ENCODE measurements at regions not wholly inside any gene's neighbourhood (a gene's known extent, or its start where the extent isn't known, plus 50 kb on each side); places are given as distances from the start of the nearest gene placed in this dataset.

DNA sequence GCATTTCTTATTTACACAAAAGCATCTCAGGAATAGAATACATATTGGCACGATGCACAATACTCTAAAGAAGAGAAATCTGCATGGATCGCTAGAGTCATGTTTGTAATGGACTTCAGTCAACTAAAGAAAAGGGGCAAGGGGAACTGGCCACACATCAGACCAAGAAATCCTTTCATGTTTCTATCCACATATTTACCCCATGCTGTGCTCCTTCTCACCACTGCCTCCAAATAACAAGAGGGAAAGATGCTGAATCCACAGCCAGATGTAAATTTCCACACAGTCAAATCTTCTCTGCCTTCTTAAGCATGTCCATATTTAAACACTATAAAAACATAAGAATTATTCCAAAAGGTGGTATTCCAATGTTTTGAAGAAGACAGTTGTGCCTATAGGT lies 67.6 kb downstream of the COX18 start:
- no peak for DNase-seq
- CTCF ChIA-PET: no interaction called here
- POLR2A ChIA-PET: no interaction called here
- intact Hi-C loops (cut with micrococcal nuclease): no loop called here
- no peaks in the 10 kb centered on the region for H3K9me3 Mint-ChIP-seq
- peaks cover 8% of the 10 kb centered on the region for H3K27me3 Mint-ChIP-seq
- no peaks in the 10 kb centered on the region for H3K4me1 Mint-ChIP-seq (ENCODE audit: low read depth)
- H3K4me3 Mint-ChIP-seq: no peak overlapping the region
- H3K36me3 Mint-ChIP-seq: no peaks in the 10 kb centered on the region
- H3K27ac Mint-ChIP-seq: no peak overlapping the region

DNA sequence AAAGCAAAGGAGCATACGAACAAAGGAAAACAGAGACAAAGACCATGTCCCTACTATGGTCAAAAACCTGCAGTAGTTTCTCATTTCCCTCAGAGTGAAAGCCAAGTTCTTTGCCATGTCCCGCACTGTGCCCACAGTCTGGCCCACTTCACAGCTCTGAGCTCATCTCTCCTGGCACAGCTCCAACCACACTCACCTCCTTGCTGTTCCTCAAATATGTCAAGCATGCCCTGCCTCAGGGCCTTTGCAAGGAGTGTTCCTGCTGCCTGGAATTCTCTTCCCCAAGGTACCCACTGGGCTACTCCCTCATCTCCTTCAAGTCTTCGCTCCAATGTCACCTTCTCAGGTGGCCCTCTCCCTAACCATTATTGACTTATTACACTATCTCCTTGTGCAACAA lies 72.1 kb downstream of the COX18 start:
- DNase-seq: no peak
- Mint-ChIP-seq H3K4me1 (ENCODE audit: low read depth) (no peaks in the 10 kb centered on the region), H3K27ac (no peak overlapping the region), H3K4me3 (no peak overlapping the region), H3K36me3 (no peaks in the 10 kb centered on the region), H3K9me3 (no peaks in the 10 kb centered on the region), H3K27me3 (peaks cover 2% of the 10 kb centered on the region)
- intact Hi-C loops (cut with micrococcal nuclease): no loop called here
- ChIA-PET POLR2A (no interaction called here), CTCF (no interaction called here)

DNA sequence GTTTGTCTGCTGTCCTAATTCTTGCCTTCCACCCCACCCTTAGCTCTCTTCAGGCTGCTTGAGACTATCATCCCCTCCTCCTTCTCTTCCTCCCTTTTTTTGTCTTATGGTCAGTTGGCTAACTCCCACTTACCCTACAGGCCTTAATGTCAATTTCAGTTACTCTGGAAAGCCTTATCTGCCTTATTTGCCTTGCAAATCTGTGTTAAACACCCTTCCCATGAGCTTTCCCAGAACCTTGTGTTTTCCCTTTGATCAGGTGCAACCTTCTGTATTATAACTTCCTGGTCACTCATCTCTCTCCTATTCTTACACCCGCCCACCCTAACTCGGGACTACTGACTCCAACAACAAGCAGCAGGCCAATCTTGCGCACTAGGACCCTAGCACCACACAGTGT lies 74.8 kb downstream of the COX18 start:
- no peaks in the 10 kb centered on the region for H3K27me3 Mint-ChIP-seq
- no peak for DNase-seq
- no peaks in the 10 kb centered on the region for H3K36me3 Mint-ChIP-seq
- H3K9me3 Mint-ChIP-seq: no peaks in the 10 kb centered on the region
- POLR2A ChIA-PET: no interaction called here
- intact Hi-C loops (cut with micrococcal nuclease): no loop called here
- CTCF ChIA-PET: no interaction called here
- H3K4me1 Mint-ChIP-seq (ENCODE audit: low read depth): no peaks in the 10 kb centered on the region
- H3K27ac Mint-ChIP-seq: no peak overlapping the region
- H3K4me3 Mint-ChIP-seq: no peak overlapping the region

DNA sequence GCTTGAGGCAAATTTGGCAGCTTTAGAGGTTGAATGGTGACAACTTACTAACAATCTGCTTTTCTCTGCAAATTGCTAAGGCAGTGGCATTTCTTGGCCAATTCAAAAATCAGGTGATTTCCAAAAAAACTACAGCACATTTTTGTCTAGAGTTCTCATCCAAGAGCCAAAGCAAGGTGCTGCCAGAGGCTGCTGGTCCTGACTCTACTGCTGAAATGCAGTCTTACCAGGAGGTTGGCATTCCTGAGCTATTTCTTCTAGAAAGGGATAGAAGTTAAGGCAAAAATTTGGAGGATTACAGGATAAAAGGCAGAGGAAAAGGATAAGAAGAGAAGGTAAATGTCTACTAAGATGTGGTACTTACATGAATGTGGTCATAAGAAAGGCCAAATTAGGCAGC lies 75.6 kb downstream of the COX18 start:
- no peaks in the 10 kb centered on the region for H3K36me3 Mint-ChIP-seq
- POLR2A ChIA-PET: no interaction called here
- CTCF ChIA-PET: no interaction called here
- H3K27me3 Mint-ChIP-seq: no peaks in the 10 kb centered on the region
- intact Hi-C loops (cut with micrococcal nuclease): no loop called here
- H3K4me3 Mint-ChIP-seq: no peak overlapping the region
- H3K9me3 Mint-ChIP-seq: no peaks in the 10 kb centered on the region
- no peaks in the 10 kb centered on the region for H3K4me1 Mint-ChIP-seq (ENCODE audit: low read depth)
- no peak overlapping the region for H3K27ac Mint-ChIP-seq
- DNase-seq: no peak

DNA sequence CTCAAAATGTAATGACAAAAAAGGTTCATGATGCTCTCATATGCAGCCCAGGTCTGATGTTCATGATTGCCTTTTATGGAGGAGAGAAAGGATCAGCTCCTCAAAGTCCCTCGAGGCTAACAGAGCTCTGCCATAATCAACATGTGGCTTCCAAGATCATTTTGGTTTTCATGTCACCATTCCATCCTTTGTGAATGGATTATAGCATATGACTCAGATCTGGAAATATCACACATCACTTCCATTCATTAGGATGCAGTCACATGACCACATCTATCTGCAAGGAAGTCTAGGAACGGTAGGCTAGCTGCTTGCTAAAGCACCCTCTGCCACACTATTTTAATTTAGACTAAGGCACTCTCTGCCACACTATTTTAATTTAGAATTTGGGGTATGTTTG lies 77.6 kb downstream of the COX18 start:
- CTCF ChIA-PET: interaction anchor here (0.6 kb wide), 1 partner anchor 176 kb away, joined by 3 read pairs; no protein-coding TSS in a partner anchor
- Mint-ChIP-seq H3K4me1 (ENCODE audit: low read depth) (no peaks in the 10 kb centered on the region), H3K36me3 (no peaks in the 10 kb centered on the region), H3K4me3 (no peak overlapping the region), H3K27ac (no peak overlapping the region), H3K27me3 (no peaks in the 10 kb centered on the region), H3K9me3 (no peaks in the 10 kb centered on the region)
- intact Hi-C loops (cut with micrococcal nuclease): no loop called here
- POLR2A ChIA-PET: no interaction called here
- DNase-seq: no peak

DNA sequence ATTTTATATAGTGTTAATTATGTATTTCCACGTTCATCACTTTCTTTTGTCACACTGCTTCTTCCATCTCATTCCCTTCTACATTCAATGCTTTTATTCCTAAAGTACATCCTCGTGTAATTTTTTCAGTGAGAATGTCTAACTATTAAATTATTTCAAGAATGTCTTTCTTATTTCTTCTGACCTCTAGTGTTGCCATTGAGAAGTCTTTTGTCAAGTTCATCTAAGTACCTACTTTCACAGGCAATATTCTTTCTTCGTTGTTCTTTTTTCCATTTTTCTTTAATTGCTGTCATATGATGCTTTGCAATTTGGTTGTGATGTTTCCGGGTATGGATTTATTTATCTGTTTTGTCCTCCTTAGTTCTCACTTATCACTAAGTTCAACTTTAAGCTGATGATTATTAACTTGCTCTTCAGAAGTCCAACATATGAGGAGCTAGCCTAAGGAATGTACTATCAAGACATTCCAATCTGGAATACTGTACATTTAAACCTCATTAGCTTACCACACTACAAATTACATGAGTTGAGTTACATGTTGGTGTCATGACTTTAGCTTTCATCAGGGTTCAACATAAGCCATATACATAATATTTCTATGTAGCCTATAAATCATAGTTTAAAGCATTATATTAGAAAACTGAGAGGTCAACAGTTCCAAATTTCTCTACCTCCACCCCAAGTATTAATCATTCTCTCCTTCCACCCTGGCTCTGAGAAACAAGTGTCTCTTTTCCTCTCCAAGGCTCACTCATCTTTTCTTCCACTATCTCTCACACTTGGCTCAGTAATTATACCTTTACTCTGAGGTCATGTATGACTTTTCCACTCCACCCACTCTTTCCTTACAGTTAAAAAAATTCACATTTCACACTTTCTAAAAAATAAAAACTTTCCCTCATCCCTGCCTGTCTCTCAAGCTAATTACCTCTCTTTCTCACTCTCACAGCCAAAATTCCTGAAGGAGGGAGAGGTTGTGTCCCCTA lies 81.5 kb downstream of the COX18 start:
- Mint-ChIP-seq H3K4me3 (no peak overlapping the region), H3K27me3 (no peaks in the 10 kb centered on the region), H3K27ac (no peak overlapping the region), H3K9me3 (no peaks in the 10 kb centered on the region), H3K4me1 (ENCODE audit: low read depth) (peaks cover 9% of the 10 kb centered on the region), H3K36me3 (no peaks in the 10 kb centered on the region)
- CTCF ChIA-PET: interaction anchor here (1.1 kb wide), 1 partner anchor 33 kb away, joined by 3 read pairs; no protein-coding TSS in a partner anchor
- DNase-seq: no peak
- intact Hi-C loops (cut with micrococcal nuclease): no loop called here
- POLR2A ChIA-PET: no interaction called here

DNA sequence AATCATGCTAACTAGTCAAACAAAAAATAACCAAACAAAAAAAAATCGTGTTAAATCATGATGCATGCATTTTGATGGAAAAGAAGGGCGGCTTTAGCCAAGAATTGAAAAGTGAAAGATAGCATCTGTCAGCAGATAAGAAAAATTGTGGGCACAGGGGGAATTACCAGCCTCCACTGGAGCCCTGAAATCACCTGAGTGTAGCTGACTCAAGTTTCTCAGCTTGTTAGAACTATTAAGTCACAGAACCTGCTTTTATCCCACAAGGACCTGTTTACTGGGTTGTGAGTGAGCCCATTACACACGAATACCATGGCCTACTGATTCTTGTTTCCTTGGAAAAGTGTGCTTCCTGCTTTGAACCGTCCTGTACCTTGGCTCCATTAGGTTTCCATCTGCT lies 85.2 kb downstream of the COX18 start:
- DNase-seq: peak; percentile 10
- intact Hi-C loops (cut with micrococcal nuclease): no loop called here
- POLR2A ChIA-PET: no interaction called here

DNA sequence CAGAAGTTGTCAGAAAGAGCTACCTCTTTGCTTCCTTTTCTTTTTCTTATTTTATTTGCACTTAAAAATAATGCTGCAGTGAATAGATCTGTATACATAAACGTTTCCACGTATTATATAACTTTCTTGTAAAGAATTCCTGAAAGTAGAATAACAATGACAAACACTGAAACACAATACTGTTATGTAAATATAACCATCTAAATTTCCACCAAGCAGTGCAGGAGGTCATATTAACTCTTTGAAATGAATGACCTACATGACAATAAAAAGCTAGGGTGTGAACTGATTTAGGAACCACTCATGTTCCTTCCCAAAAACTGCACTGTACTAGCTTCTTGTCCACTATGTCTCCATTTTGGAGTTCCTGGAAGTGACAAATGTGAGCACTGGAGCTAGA lies 85.8 kb downstream of the COX18 start:
- Mint-ChIP-seq H3K36me3 (no peaks in the 10 kb centered on the region), H3K27me3 (peaks cover 2% of the 10 kb centered on the region), H3K9me3 (no peaks in the 10 kb centered on the region), H3K4me1 (ENCODE audit: low read depth) (peaks cover 9% of the 10 kb centered on the region), H3K4me3 (no peak overlapping the region), H3K27ac (no peak overlapping the region)
- ChIA-PET CTCF (no interaction called here), POLR2A (no interaction called here)
- intact Hi-C loops (cut with micrococcal nuclease): no loop called here
- no peak for DNase-seq

More for the DNA sequence above, 85.2 kb downstream of the COX18 start:
- Mint-ChIP-seq H3K27ac (no peak overlapping the region), H3K4me1 (ENCODE audit: low read depth) (peaks cover 9% of the 10 kb centered on the region), H3K27me3 (peaks cover 2% of the 10 kb centered on the region), H3K4me3 (no peak overlapping the region), H3K9me3 (no peaks in the 10 kb centered on the region), H3K36me3 (no peaks in the 10 kb centered on the region)
- CTCF ChIA-PET: interaction anchor here (0.6 kb wide), 1 partner anchor 10 kb away, joined by 3 read pairs; no protein-coding TSS in a partner anchor

DNA sequence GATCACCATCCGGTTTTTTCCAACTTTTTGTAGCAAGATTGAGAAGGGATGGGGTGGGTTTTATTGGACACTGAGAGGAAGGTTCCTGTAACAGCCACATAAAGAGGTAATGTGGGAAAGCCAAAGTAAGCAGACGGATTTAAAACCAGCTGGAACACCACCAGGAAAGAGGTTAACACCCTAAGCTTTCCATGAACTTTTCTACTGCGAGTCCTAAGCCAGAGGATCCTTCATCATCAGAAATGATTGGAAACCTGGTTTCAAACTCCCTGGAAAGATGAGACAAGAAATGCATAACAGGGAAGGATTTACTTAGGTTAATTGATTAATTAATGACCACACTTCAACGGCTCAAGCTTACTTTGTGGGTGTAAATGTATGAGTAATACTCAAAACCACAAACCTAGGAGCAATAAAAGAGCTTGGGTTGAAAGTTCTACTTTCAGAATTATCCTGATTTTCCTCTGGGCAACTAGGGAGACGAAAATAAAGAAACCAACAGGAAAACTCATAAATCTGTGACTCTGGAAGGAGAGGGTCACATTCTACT lies 91.5 kb downstream of the COX18 start:
- DNase-seq: no peak
- Mint-ChIP-seq H3K27me3 (peaks cover 11% of the 10 kb centered on the region), H3K36me3 (no peaks in the 10 kb centered on the region), H3K9me3 (no peaks in the 10 kb centered on the region), H3K4me1 (ENCODE audit: low read depth) (peaks cover 3% of the 10 kb centered on the region), H3K27ac (no peak overlapping the region), H3K4me3 (no peak overlapping the region)
- CTCF ChIA-PET: no interaction called here
- POLR2A ChIA-PET: no interaction called here
- intact Hi-C loops (cut with micrococcal nuclease): no loop called here

DNA sequence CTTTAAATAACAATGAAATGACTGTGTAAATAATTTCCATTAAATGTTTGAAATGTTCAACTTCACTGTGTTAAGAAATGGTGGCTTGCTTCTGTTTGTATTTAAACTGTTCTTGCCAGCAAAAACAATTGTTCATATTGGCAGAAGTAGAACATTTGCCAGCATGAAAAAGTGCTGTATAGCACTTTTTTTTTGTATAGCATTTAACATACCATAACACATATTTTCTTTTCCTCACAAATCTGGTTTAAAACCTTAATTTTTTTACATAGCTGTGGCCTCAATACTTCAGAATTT lies 94.1 kb downstream of the COX18 start:
- H3K4me3 Mint-ChIP-seq: no peak overlapping the region
- no peaks in the 10 kb centered on the region for H3K36me3 Mint-ChIP-seq
- CTCF ChIA-PET: no interaction called here
- H3K4me1 Mint-ChIP-seq (ENCODE audit: low read depth): peaks cover 3% of the 10 kb centered on the region
- H3K27me3 Mint-ChIP-seq: peaks cover 14% of the 10 kb centered on the region
- POLR2A ChIA-PET: no interaction called here
- intact Hi-C loops (cut with micrococcal nuclease): no loop called here
- DNase-seq: no peak
- no peak overlapping the region for H3K27ac Mint-ChIP-seq
- no peaks in the 10 kb centered on the region for H3K9me3 Mint-ChIP-seq

DNA sequence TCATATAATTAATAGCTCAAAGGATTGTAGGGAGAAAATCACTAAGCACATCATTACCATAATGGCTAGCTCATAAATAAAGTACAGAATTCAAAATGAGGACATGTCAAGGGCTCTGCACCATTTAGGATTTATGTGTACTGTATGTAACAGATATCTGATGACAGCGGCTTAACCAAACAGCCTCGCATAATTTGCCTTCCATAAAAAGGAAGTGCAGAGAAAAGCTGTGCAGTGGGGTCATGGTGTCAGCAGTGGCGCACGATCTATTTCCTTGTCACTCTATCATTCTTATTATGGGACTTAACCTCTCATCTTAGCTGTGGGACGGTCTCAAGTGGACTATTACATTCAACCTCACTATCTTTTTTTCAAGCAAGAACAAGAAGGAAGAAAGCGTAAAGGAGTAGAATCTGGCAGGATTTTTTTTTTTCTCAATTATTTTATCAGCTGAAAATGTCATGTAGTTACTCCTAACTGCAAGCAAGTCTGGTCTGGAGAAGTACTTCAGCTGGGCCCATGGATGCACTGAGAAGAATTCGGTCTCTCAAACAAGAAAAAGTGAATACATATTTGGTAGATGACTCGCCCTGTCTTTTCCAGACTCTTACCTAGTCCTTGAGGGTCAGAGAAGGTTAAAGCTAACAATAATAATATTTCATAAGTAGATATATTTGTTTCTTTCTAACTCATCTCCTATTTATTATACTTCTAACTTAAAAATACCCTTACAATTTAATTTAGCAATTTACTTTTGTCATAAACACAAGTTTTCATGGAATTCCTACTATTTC lies 94.6 kb downstream of the COX18 start:
- ChIA-PET POLR2A (no interaction called here), CTCF (interaction anchor here (0.6 kb wide), 1 partner anchor 10 kb away, joined by 3 read pairs; no protein-coding TSS in a partner anchor)
- H3K4me3 Mint-ChIP-seq: no peak overlapping the region
- no peak for DNase-seq
- H3K9me3 Mint-ChIP-seq: no peaks in the 10 kb centered on the region
- no peaks in the 10 kb centered on the region for H3K36me3 Mint-ChIP-seq
- intact Hi-C loops (cut with micrococcal nuclease): no loop called here
- peaks cover 3% of the 10 kb centered on the region for H3K4me1 Mint-ChIP-seq (ENCODE audit: low read depth)
- H3K27ac Mint-ChIP-seq: no peak overlapping the region
- peaks cover 14% of the 10 kb centered on the region for H3K27me3 Mint-ChIP-seq

DNA sequence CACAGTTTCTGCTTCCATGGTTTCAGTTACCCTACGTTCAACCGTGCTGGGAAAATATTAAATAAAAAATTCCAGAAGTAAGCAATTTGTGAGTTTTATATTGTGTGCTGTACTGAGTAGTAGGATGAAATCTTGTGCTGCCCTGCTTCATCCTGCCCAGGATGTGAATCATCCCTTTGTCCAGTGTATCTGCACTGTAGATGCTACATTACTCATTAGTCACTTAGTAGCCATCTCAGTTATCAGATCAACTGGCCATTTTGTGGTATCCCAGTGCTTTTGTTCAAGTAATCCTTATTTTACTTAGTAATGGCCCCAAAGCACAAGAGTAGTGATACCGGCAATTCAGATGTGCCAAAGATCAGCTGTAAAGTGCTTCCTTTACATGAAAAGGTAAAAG lies 97.9 kb downstream of the COX18 start:
- ChIA-PET POLR2A (no interaction called here), CTCF (no interaction called here)
- no peaks in the 10 kb centered on the region for H3K36me3 Mint-ChIP-seq
- intact Hi-C loops (cut with micrococcal nuclease): no loop called here
- no peak overlapping the region for H3K27ac Mint-ChIP-seq
- peaks cover 12% of the 10 kb centered on the region for H3K27me3 Mint-ChIP-seq
- H3K4me1 Mint-ChIP-seq (ENCODE audit: low read depth): peaks cover 3% of the 10 kb centered on the region
- DNase-seq: no peak
- no peak overlapping the region for H3K4me3 Mint-ChIP-seq
- H3K9me3 Mint-ChIP-seq: no peaks in the 10 kb centered on the region

All from activated CD4-positive, alpha-beta memory T cell treated with anti-CD3 and anti-CD28 coated beads for 36 hours (primary cell).